Lower lobe of right lung (tissue), 2 donors: ENCODE measurements at regions not wholly inside any gene's neighbourhood (a gene's known extent, or its start where the extent isn't known, plus 50 kb on each side); places are given as distances from the start of the nearest gene placed in this dataset.

ENCODE experiments used
- ATAC-seq, 2 donors: fragments of 200-7000 bp; cut with Tn5 transposase; one replicate each; pipeline ENCODE4 v1.9.1; 2020 to 2022; ENCODE audit warnings: mild to moderate bottlenecking in 2 of 2, moderate library complexity in 2 of 2
- DNase-seq: peaks from one replicate; pipeline ENCODE4 v3.0.0-alpha.2; 2020
- H3K27ac ChIP-seq: fragments of 200-600 bp; one replicate; pipeline ENCODE4 v1.8.0; 2022
- H3K27me3 ChIP-seq: fragments of 200-600 bp; one replicate; pipeline ENCODE4 v1.8.0; 2022; ENCODE audit warnings: low read depth
- H3K36me3 ChIP-seq: fragments of 200-600 bp; one replicate; pipeline ENCODE4 v1.8.0; 2022; ENCODE audit warnings: mild to moderate bottlenecking
- H3K4me1 ChIP-seq: fragments of 200-600 bp; one replicate; pipeline ENCODE4 v1.8.0; 2022
- H3K4me3 ChIP-seq: fragments of 200-600 bp; one replicate; pipeline ENCODE4 v1.8.0; 2022; ENCODE audit warnings: mild to moderate bottlenecking
- H3K9me3 ChIP-seq: fragments of 200-600 bp; one replicate; pipeline ENCODE4 v1.8.0; 2022
- intact Hi-C: fragments of 100-400 bp; cut with DNase I; formaldehyde crosslinking; loops from one replicate; pipeline ENCODE4 v1.11.0; 2022
- TF ChIP-seq, protein P1 (sequence below): fragments of 200-600 bp; IDR thresholded peaks from one replicate; pipeline ENCODE4 v1.8.0; 2022; ENCODE audit warnings: antibody characterized with exemption, mild to moderate bottlenecking
- donor health status: DM: no; HTN: yes; CAD: no; lungs with severe emphysema.

GRCh38 chr3:70383360-70383831 is 71.0 kb upstream of the MDFIC2 start:
- Histone ChIP-seq H3K27me3 (no peaks in the 10 kb centered on the region), H3K9me3 (no peaks in the 10 kb centered on the region), H3K4me3 (no peak overlapping the region), H3K27ac (no peak overlapping the region), H3K36me3 (no peaks in the 10 kb centered on the region), H3K4me1 (no peaks in the 10 kb centered on the region)
- intact Hi-C loops, result no loop called here
- no peak for ATAC-seq
- DNase-seq, result no peak
- TF ChIP-seq, protein P1, sequence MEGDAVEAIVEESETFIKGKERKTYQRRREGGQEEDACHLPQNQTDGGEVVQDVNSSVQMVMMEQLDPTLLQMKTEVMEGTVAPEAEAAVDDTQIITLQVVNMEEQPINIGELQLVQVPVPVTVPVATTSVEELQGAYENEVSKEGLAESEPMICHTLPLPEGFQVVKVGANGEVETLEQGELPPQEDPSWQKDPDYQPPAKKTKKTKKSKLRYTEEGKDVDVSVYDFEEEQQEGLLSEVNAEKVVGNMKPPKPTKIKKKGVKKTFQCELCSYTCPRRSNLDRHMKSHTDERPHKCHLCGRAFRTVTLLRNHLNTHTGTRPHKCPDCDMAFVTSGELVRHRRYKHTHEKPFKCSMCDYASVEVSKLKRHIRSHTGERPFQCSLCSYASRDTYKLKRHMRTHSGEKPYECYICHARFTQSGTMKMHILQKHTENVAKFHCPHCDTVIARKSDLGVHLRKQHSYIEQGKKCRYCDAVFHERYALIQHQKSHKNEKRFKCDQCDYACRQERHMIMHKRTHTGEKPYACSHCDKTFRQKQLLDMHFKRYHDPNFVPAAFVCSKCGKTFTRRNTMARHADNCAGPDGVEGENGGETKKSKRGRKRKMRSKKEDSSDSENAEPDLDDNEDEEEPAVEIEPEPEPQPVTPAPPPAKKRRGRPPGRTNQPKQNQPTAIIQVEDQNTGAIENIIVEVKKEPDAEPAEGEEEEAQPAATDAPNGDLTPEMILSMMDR, result no peak

DNA sequence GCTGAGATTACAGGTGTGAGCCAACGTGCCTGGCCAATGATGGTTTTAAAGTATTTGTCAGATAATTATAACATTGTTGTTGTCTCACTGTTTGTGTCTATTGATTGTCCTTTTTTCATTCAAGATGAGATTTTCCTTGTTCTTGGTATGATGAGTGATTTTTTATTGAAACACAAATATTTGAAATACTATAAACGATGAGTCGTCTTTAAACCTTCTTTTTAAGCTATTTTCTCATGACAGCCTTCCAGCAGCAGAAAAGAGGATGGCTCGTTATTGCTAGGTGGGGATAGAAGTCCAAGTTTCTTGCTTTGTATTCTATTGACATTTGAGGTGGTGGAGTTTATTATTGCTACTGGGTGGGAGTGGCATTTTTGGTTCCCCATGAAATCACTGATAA is 61.7 kb upstream of the MDFIC2 start:
- TF ChIP-seq, protein P1, result no peak
- DNase-seq (no peak), ATAC-seq (no peak)
- Histone ChIP-seq H3K4me1 (no peaks in the 10 kb centered on the region), H3K27me3 (no peaks in the 10 kb centered on the region), H3K4me3 (no peak overlapping the region), H3K36me3 (no peaks in the 10 kb centered on the region), H3K27ac (no peak overlapping the region), H3K9me3 (no peaks in the 10 kb centered on the region)
- intact Hi-C loops, result no loop called here
